SIG-M5 (cell line): ENCODE measurements at regions not wholly inside any gene's neighbourhood (a gene's known extent, or its start where the extent isn't known, plus 50 kb on each side); places are given as distances from the start of the nearest gene placed in this dataset.

ENCODE experiments used
- DNase-seq: peaks from one replicate; lab custom pipeline; 2025; lab: John Stamatoyannopoulos, UW

DNA sequence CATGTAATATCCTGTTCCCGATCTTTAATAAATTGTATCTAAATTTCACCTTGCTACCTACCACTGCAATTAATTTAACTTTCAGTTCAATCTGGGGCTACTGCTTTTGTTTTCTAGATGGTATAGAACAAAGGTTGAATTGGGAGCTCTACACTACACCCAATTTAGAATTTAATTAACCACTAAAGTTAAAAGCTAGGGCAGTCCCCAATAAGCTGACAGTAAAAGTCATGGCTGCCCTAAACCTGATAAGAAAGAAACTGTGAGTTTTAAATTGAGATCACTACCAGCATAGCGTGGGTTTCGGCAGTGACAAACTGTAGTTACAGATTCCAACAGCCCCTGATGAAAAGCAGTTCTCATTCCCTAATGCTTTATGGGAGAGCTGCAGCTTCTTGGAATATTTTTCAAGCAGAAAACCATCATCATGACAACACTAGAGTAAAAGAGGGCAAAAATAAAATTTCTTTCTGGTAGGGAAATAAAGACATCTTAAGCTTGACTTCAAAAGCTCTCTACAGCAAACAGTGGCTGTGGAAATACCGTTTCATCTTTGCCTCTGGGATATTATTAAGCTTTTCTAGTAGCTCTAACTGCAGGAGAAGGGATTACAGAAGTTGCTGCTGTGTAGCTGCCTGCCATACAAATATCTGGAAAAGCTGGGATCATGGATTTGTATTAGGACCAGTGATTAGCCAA lies 1372.1 kb downstream of the EPHA7 start:
- DNase-seq = no peak

DNA sequence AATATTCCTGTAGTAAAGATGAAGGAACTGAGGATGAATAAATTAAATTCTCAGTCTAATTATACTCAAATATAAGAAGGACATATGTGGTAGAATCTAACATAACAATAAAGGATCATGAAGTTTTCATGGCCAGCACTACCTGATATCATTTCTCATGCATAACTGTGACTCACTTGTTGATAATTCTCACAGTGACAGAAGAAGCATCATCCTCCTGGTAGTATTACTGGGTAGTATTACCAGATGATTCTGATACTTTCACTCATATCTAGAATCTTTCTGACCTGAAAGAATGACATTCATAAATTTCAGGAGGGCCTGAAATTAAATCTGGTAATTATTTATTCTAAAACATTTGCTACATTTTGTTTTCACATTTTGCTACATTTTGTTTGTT lies 1375.0 kb downstream of the EPHA7 start:
- no peak for DNase-seq

DNA sequence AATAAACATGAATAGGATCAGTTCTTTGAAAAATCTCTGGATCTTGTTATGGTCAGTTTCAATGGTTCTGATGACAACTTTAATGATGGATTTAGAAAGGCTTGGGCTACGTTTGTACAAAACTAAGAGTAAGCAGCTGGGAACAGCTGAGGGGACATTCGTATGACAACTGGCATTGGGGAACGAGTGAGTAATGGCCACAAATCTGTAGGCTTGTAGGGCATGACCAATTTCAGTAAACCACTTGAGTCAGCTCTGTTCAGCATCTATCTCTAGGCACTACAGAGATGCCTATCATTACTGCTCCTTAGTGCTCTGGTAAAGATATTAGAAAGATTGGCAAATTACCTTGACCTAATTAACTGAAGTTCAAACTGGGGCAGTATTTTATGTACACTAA lies 1375.6 kb downstream of the EPHA7 start:
- no peak for DNase-seq

DNA sequence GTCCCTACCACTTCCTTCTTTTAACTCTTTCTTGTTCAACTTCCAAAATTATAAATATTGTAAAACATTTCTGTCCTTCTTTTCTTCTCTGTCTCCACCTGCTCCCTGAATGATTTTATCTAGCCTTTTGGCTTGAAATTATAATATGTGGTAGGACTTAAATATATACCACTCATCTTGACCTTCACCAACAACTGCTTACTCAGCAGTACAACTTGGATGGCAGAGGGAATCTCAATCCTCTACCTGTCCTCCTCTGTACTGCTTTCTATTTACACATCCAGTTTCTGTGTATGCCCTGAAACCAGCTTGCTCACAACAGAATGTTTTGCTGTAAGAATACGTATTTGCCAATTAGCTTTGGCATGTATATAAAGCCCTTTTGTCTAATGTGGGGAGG lies 1392.5 kb downstream of the EPHA7 start:
- no peak for DNase-seq

DNA sequence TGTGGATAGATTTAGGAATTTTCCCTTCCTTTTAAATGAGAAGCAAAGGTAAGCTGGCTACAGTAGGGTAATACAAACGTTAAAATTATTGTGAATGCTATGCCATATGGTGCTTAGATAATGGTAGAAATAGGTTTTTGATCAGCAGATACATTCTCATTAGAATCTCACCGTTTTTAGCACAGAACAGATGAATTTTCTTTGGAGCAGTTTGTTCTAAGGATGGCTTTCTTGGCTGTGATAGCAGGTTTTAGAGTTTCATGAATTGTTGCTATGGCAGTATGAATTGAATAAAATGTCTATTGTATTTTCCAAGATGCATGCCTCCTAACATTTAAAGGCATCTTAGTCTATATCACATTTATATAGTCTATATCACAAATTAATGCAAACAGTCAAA lies 1394.5 kb downstream of the EPHA7 start:
- no peak for DNase-seq

DNA sequence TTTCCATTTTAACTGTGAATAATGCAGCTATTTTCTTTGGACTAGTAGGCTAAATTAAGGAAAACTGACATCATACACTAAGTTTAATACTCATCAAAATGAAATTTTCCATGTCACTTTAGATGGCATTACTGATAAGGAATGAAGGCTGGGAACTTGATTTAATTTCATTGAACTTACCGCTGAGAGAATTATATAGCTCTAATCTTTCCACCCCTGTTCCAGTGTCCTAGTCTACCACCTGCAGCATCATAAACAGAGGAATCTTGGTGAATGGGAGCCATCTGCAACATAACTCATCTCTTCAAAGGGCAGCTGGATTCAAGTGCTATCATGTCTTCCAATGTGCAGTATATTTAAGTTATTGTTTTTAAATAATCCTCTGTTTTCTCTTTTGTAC lies 1395.2 kb downstream of the EPHA7 start:
- DNase-seq = no peak

DNA sequence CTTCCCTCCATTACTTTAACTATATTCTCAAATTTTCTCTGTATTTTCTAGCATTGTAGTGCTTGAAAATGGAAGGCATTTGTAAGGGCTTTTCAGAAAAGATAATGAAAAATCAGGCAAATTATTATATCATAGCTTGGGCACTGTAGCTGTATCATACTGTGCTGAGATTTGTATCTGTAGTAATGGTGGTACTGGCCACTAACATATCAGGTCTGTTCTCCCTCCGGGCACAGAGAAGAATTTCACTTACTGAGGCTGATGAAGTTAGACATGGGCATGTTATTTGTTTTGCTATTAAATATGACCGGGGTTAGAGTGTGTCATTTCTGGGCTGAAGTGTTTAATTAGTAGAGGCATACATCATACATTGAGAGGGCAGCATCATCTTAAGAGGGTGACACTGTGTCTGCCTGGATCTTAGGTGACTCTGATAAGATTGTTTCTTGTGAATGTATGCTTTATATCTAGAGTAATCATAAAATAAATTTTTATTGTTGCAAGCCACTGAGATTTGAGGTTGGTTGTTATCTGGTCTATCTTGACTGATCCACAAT lies 1395.9 kb downstream of the EPHA7 start:
- DNase-seq = no peak

DNA sequence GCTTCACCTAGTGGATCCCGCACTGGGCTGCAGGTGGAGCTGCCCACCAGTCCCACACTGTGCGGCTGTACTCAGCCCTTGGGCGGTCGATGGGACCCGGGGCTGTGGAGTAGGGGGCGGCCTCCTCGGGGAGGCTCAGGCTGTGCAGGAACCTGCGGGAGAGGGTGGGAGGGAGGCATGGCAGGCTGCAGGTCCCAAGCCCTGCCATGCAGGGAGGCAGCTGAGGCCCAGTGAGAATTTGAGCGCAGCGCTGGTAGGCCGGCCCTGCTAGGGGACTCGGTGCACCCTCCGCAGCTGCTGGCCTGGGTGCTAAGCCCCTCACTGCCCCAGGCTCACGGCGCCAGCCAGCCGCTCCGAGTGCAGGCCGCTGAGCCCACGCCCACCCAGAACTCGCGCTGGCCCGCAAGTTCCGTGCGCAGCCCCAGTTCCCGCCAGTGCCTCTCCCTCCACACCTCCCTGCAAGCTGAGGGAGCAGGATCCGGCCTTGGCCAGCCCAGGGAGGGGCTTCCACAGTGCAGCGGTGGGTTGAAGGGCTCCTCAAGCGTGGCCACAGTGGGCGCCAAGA lies 1407.6 kb downstream of the EPHA7 start:
- no peak for DNase-seq

DNA sequence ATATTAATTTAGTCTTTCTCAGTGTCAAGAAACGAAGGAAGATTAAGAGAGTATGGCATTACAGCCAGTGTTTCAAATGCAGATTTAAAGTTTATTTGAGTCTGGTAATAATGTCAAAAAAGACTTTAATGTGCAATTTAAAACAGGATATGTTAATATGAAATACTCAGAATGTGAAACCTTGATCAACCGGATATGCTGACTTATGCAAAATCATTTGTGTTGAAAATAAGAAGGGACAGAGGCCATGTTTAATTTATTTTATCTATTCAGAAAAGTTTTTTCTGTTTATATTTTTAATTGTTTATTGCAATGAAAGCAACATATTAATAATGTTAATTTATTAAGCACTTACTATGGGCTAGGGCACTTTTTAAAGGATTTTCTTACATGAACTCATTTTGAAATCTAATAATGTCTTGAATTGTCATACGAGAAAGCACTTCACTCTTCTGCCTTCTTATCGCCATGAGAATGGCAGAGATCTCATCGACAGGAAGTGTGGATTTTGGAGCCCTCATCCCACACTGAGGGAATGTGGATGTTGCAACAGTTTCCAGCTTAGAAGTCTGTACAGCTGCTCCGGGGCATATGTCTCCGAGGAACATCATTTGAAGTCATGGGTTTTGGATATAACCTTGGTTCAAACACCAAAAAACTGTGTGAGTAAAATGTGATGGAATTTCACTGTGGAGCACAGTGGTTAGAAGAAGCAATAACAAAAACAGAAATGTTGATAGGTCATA lies 1410.4 kb downstream of the EPHA7 start:
- no peak for DNase-seq

DNA sequence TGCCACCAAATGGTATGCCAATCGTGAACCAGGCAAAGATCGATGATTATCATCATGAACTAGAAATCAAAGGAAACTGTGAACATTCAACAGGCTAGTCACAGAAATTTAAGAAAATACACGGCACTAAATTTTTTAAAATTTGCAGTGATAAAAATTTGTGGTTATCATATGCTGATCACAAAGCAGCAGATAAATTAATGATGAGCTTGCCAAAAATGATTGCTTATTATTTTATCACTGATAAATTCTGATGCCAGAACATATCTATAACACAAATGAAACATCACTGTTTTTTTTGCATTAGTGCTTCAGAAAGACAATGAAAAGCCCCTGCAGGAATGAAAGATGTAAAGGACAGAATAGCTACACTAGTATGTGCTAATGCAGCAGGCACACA lies 1413.2 kb upstream of the MAP3K7 start:
- no peak for DNase-seq

DNA sequence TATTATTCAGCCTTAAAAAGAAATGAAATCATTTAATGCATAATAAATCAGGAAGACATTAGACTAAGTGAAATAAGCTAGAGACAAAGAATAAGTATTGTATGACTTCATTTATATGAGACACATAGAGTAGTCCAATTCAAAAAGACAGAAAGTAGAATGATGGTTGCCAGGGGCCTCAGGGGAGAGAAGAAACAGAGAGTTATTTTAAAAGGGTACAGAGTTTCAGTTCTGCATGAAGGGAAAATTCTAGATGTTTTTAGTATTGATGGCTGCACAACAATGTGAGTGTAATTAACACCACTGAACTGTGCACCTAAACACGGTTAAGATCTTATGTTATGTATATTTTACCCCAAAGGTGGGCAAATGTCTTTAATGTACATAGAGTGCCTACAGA lies 1407.9 kb upstream of the MAP3K7 start:
- no peak for DNase-seq

DNA sequence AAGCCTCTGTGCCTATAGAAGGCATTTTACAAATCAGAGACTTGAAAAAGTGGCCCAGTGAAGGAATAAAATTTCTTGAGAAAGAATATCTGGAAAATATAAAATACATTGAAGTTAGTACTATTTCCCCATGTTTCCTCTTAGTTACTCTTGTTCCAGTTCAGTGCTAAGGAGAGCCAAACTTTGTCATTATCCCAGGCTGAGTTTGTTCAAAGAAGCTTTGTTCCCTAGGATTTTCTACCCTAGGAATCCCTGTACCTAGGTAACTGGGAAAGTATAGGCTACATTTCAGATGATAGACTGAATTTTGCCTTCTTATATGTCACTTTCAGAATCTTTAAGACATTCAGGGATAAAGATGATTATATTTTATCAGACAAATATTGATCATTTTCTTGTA lies 1395.7 kb upstream of the MAP3K7 start:
- DNase-seq = no peak

DNA sequence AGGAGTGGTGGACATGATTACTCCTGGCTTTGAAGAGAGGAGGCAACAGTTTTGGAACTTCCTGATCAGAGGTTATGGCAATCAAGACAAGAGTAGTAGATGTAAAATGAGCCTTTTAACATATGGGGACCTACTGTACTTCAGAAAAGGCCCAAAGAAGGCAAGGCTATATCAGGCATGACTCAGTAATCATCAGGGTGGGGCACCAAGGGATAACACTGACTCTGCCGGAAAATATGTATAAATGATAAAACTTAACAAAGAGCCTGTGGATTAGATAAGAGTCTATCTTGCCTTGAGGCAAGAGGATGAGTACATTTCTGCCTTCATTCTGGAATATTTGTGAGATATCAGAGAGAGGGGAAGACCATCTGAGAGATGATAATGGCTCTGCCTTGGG lies 1389.9 kb upstream of the MAP3K7 start:
- no peak for DNase-seq

DNA sequence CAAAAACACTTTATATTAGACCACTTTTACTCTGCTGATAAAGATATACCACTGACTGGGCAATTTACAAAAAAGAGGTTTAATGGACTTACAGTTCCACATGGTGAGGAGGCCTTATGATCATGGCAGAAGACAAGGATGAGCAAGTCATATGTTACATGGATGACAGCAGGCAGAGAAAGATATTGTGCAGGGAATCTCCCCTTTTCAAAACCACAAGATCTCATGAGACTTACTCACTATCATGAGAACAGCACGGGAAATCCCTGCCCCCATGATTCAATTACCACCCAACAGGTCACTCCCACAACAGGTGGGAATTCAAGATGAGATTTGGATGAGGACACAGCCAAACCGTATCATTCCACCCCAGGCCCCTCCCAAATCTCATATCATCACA lies 1383.8 kb upstream of the MAP3K7 start:
- DNase-seq = no peak

DNA sequence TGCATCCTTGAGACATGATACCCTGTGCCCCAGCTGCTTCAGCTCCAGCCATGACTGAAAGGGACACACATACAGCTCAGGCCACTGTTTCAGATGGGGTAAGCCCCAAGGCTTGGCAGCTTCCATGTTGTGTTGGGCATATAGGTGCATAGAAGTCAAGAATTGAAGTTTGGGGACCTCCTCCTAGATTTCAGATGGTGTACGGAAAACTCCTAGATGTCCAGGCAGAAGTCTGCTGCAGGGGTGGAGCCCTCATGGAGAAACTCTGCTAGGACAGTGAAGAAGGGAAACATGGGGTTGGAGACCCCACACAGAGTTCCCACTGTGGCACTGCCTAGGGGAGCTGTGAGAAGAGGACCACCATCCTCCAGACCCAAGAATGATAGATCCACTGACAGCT lies 1379.0 kb upstream of the MAP3K7 start:
- DNase-seq = no peak

DNA sequence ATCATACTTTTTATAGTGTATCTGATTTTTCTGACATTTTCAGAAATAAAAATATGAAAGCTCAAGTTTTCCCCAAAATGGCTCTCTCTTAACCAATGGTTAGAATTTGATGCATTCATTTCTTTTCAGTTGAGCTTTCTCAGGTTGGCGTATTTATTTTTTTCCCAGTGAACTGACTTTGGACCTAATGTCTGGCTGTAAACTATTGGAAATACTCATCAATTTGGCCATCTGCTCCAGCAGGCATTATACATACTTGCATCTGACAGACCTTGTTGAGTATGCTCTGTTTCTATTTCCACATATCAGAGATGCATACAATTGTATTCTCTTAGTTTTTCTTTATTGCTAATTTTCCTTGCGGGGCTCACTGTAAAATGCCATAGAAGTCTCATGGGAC lies 1374.8 kb upstream of the MAP3K7 start:
- no peak for DNase-seq

DNA sequence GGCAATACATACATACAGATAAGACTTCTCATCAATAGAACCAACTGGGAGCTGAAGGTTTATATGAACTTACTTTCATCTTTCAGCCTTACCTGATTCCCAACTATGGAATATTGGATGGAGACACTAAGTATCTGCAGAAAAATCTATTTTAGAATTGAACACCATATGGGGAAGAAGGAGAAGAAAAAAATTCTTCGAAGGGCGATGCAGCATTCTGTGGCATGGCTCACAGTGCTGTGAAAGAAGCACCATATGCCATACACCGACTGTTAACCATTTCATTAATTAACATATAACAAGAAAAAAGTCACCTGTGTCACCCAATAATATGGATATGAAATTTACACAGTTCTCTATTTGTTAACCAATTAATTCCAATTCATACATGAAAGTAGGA lies 1374.4 kb upstream of the MAP3K7 start:
- no peak for DNase-seq

DNA sequence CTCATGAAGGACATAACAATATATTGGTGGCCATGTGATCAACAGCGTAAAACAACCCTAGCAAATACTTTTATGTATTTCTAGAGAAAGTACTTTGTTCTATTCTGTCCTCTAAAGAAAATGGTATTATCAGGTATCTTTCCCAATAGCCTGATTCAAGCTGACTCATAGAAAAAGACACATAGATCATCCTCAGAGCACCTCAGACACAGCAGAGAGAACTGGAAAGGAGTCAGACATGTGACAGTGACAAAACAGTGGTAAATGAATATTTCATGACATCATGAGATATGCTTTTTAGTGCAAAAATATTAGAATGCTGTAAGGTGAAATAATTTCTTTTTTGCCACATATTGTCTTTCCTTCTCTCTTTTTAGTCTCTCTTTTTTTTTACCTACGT lies 1355.0 kb upstream of the MAP3K7 start:
- no peak for DNase-seq

DNA sequence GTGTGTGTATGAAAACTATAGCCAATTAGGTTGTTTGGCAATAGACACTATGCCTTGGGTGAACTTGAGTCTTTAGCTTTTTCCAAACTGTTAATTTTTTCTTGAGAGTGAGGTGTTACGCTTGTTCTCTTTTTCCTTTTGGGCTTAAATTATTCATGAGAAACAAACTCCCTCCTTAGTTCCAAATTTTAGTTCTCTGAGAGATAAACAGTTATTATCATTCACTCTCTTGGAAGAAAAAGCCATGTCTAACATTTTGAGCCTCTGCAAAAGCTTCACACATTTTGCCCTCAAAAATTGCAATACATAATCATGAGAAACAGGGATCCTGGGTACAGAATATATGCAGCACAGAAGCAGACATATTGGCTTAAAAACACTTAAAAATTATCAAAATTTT lies 1353.9 kb upstream of the MAP3K7 start:
- DNase-seq = no peak

DNA sequence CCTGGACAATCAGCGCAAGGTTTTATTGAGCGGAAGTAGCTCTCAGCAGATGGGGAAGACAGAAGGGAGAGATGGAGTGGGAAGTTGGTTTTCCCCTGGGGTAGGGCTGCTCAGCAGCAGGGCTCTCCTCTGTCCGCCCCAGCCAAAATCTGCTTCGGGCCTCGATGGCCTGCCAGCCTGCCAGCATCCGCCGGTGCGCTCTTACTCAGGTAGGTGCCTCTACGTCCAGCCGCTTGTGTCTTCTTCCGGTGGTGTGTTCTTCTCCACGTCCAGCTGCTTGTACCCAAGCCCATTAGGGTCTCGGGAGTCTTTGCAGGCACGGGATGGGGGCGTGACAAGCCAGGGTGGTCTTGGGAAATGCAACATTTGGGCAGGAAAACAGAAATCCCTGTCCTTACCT lies 1340.0 kb upstream of the MAP3K7 start:
- DNase-seq = no peak

DNA sequence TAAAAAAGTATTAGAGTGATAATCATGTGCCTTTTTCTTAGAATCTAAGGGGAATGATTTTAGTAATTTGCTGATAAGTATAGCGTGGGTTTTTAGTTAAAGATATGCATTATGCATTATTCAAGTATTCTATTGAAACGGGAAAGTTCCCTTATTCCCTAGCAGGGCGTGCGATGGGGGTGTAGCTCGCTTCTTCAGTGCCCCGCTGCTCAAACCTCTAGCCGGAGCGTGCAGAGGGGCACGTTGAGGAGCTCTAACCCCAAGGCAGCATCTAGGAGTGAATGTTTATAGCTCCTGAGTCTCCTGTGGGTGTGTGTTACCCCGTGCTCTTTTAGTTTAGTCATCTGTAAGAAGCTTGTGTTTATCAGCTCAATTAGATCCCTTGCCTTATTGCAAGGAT lies 1339.5 kb upstream of the MAP3K7 start:
- DNase-seq = no peak

DNA sequence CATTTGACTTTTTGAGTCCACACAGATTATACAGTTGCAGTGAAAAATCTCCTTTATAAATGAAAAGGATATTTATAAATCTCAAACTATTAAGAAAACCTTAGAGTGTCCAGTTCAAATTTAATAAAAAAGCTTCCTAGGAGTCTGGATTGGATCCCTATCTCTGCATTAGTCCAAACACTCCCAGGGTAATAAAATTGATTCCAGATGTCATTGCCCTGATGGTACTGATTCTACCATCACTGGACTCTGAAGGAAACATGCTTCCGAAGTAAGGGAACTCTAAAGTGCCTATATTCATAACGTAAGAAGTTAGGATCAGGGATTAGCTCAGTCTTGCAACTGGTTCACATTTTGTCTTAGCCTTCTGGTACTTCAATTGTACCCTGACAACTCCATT lies 1325.1 kb upstream of the MAP3K7 start:
- no peak for DNase-seq

DNA sequence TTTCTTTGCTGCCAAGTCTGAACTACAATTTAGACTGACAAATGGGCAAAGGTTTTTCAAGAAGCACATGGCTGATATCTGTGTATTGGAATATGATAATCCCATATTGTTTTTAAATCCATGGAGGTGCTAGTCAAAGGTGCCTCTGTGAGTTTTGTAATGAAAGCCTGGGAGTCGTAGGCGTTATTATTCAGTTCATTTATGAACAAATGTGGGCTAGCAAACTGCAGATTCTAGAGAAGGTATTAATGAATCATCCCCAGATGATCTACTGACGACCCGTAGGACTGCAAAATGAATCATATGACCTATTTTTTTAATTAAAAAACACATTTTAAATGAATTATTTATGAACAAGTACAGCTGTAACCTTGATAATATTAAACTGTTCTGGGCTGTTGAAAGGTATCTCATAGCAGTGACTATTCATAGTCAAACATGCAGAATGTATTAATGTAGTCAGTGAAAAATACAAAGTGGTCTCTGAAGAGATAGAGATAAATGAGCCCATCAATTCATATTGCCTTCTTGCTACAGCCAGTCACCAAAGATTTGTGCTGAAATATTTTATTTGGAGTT lies 1317.8 kb upstream of the MAP3K7 start:
- DNase-seq = no peak
